GM12865 (cell line): ENCODE measurements at regions not wholly inside any gene's neighbourhood (a gene's known extent, or its start where the extent isn't known, plus 50 kb on each side); places are given as distances from the start of the nearest gene placed in this dataset.

ENCODE experiments used
- DNase-seq: peaks from one replicate; pipeline ENCODE4 v3.0.0; 2010; ENCODE audit warnings: low read depth
- H3K4me3 ChIP-seq: 2 replicates; pipeline ENCODE4 v1.5.1; 2011; ENCODE audit warnings: mild to moderate bottlenecking, low read depth, low read length, control low read depth
- TF ChIP-seq, protein P1 (sequence below): IDR thresholded peaks from 2 replicates; pipeline ENCODE4 v1.5.1; 2011; ENCODE audit warnings: low read length, control low read depth, low read depth, inconsistent platforms; ENCODE audit not compliant: insufficient read depth; ENCODE audit errors: missing control alignments

DNA sequence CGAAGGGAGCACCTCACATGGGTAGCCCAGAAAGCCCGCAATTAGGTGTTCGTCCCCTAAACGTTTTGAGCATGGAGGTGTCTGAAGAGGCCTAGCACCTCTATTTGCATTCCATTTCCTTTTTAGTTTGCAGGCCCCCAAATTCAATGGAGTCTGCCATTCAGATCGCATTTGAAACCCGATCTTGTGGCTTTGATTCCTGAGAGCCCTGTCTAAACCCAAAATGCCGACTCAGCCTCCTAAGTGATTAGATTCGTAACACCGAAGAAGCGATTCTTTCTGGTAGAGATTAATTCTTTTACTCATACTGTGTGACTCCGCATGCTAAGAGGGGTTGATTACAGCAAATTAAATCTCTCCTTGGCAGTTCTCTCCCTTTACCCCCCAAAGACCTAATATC lies 415.2 kb upstream of the KAZN start:
- TF ChIP-seq, protein P1, sequence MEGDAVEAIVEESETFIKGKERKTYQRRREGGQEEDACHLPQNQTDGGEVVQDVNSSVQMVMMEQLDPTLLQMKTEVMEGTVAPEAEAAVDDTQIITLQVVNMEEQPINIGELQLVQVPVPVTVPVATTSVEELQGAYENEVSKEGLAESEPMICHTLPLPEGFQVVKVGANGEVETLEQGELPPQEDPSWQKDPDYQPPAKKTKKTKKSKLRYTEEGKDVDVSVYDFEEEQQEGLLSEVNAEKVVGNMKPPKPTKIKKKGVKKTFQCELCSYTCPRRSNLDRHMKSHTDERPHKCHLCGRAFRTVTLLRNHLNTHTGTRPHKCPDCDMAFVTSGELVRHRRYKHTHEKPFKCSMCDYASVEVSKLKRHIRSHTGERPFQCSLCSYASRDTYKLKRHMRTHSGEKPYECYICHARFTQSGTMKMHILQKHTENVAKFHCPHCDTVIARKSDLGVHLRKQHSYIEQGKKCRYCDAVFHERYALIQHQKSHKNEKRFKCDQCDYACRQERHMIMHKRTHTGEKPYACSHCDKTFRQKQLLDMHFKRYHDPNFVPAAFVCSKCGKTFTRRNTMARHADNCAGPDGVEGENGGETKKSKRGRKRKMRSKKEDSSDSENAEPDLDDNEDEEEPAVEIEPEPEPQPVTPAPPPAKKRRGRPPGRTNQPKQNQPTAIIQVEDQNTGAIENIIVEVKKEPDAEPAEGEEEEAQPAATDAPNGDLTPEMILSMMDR: no peak
- no peak overlapping the region for H3K4me3 ChIP-seq
- no peak for DNase-seq

DNA sequence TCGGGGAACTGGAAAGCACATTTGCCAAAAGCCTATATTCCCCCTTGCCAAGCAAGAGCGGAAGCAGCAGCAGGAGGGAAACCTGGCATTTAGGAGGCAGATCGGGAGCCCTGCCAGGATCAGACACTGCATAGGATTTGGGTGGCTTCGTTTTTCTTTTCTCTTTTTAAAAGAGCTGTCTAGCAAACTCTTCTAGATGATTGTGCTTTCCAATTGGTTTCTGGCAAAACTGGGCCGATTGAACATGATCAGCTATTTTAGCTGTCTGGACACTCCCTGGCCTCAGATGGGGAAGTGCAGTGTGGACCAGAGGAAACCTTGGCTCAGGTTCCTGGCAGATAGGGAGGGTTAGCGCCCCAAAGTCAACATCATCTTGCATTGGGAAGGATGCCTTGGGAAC lies 414.0 kb upstream of the KAZN start:
- H3K4me3 ChIP-seq: no peak overlapping the region
- DNase-seq: no peak
- TF ChIP-seq, protein P1: no peak

DNA sequence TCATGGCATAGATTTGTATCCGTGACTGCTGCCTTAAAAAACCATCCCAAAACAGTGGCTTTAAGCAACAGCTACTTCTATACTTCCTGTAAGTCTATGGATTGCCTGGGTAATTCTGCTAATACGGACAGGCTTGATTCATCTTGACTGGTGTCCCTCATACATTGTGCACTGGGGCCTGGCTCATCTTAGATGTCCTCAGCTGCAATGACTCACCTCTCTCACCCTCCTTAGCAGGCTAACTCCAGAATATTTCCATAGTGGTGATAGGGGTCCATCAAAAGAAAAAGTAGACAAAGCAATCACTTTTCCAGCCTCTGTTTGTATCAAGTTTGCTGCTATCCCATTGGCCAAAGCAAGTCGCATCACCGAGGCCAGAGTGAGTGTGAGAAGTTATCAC lies 409.1 kb upstream of the KAZN start:
- TF ChIP-seq, protein P1: no peak
- H3K4me3 ChIP-seq: no peak overlapping the region
- DNase-seq: no peak

DNA sequence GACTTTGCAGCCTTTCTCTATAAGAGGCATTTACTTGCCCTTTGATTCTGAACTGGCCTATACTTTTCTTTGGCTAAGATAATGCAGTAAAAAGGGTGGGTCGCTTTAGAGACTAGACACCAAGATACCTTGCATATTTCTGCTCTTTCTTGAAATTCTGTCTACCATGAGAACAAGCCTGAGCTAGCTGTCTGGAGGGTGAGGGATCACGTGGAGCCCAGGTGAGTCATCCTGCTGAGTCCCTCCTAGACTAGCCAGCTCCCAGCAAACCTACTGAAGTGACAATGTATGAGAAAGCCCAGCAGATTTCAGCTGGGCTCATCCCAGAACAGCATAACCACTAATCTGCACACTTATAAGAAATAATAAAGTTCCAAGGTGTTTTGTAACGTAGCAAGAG lies 408.0 kb upstream of the KAZN start:
- H3K4me3 ChIP-seq: no peak overlapping the region
- TF ChIP-seq, protein P1: no peak
- no peak for DNase-seq

DNA sequence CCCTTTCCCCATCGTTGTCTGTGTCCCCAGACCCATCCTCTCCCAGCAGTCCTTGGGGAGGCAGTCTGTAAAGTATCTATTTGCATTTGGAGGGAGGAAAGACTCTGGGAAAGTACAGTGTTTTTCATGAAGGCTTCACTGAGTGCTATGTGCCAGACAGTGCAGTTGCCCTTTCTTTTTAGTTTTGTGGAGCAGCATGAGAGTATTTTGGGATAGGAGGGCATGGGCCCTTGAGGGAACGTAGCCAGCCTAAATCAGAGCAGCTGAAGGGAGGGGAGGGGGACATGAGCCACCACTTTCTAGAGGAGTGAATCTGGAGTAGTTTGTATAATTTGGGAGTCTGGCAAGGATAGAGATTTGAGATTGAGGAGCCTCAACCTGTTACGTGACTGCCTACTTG lies 404.0 kb upstream of the KAZN start:
- H3K4me3 ChIP-seq: no peak overlapping the region
- no peak for DNase-seq
- TF ChIP-seq, protein P1: no peak

DNA sequence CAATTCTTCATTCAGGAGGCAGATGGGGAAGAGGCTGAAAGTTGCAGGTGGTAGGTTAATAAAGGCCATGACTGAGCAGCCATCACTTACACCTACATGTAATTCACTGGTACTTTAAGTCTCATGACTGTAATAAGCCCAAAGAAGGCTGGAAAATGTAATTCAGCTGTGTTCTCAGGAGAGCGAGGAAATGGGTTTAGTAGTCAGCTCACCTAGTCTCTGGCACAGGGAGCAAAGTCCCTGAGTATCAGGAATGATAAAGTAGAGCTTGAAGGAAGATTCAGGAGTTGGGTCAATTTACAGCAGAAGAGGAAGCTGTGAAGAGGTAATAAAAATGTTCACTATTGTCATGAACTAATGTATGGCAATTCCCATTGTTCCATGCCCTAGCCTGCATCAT lies 393.4 kb upstream of the KAZN start:
- TF ChIP-seq, protein P1: no peak
- H3K4me3 ChIP-seq: no peak overlapping the region
- DNase-seq: no peak

DNA sequence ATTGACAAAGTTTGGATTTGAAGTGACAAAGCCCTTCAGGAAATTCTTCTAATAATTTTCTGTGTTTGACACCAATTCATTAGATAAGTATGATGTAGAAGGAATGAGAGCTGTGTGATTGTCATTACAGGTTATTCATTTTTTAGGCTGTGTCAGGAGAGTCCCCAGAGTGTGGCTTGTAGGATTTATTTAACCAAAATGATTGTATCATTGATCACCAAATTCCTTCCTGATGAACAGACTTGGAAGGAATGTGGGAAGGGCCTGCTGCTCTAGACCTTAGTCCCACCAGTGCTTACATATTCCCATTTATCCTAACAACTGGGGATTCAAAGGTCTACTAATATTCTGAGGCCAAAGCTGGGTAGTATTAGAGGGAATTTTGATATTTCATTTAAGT lies 383.3 kb upstream of the KAZN start:
- TF ChIP-seq, protein P1: no peak
- DNase-seq: no peak
- no peak overlapping the region for H3K4me3 ChIP-seq
